GM12864 (cell line): ENCODE measurements at regions not wholly inside any gene's neighbourhood (a gene's known extent, or its start where the extent isn't known, plus 50 kb on each side); places are given as distances from the start of the nearest gene placed in this dataset.
"Not testable (repeated sequence)": the region's sequence is repeated elsewhere in the genome, so short reads cannot be mapped to it uniquely, and the experiment has no call there.

Experiments used
- DNase-seq: peaks from one replicate; pipeline ENCODE4 v3.0.0-alpha.2; 2011; ENCODE audit warnings: low read depth
- H3K4me3 ChIP-seq: 2 replicates; pipeline ENCODE4 v1.5.1; 2011; ENCODE audit warnings: mild to moderate bottlenecking, low read depth, low read length, control low read depth
- TF ChIP-seq, protein P1 (sequence below): IDR thresholded peaks from 2 replicates; pipeline ENCODE4 v1.5.1; 2011; ENCODE audit warnings: low read depth, mild to moderate bottlenecking, moderate library complexity, low read length, control low read depth, inconsistent platforms; ENCODE audit errors: missing control alignments

DNA sequence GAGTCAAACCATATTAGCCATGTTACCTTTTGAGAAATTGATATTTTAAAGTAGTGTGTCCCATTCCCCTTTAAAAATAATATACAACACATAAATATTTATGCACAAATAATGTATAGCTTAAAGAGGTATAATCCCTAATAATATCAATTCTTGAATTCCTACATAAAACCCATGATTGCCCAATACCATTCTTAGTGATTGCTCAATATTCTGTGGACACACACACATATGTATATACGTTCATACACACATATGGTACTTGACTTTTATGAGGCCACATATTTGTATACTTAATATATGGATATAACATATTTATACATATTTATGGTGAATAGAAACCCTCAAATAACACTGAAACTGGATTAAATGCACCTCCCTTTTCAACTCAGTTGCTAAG lies 367.4 kb downstream of the ZBBX start:
- no peak overlapping the region for H3K4me3 ChIP-seq
- DNase-seq, result no peak
- TF ChIP-seq, protein P1, sequence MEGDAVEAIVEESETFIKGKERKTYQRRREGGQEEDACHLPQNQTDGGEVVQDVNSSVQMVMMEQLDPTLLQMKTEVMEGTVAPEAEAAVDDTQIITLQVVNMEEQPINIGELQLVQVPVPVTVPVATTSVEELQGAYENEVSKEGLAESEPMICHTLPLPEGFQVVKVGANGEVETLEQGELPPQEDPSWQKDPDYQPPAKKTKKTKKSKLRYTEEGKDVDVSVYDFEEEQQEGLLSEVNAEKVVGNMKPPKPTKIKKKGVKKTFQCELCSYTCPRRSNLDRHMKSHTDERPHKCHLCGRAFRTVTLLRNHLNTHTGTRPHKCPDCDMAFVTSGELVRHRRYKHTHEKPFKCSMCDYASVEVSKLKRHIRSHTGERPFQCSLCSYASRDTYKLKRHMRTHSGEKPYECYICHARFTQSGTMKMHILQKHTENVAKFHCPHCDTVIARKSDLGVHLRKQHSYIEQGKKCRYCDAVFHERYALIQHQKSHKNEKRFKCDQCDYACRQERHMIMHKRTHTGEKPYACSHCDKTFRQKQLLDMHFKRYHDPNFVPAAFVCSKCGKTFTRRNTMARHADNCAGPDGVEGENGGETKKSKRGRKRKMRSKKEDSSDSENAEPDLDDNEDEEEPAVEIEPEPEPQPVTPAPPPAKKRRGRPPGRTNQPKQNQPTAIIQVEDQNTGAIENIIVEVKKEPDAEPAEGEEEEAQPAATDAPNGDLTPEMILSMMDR, result no peak

DNA sequence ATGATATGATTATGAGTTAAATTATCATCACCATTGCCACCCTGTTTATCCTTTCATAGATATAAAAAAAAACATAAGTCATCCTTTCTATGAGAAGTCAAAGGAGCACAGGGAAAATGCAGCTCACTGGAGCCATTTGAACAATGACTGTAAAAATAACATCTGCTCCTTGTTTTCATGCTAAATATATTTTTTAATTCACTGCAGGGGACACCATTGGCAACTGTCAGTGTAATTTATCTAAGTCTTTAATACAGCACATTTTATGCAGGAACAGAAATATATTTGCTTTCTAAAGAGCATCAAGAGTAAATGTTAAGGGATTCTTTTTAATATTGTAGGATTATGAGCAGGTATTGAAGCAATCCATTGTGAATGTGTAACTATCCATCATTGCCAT lies 371.3 kb downstream of the ZBBX start:
- no peak overlapping the region for H3K4me3 ChIP-seq
- TF ChIP-seq, protein P1, result no peak
- no peak for DNase-seq

DNA sequence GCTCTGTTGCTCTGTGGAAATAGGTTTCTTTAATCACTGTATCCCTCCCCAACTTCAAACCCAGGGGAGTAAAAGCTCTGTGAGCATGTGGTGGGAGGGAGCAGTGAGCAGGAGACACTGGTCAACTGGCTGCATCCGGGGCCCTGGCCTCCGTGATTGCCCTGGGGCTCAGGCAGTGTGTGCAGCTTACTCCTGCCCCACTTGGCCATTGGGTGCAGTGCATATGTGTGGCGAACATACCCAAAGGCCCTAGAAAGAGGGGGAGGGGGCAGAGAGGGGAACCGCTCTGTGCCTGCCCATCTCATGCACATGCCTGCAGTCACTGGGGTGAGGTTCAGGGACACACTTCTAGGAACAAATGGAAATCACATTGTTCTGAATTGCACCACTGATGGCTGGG lies 378.7 kb downstream of the ZBBX start:
- TF ChIP-seq, protein P1, result no peak
- no peak overlapping the region for H3K4me3 ChIP-seq
- no peak for DNase-seq

DNA sequence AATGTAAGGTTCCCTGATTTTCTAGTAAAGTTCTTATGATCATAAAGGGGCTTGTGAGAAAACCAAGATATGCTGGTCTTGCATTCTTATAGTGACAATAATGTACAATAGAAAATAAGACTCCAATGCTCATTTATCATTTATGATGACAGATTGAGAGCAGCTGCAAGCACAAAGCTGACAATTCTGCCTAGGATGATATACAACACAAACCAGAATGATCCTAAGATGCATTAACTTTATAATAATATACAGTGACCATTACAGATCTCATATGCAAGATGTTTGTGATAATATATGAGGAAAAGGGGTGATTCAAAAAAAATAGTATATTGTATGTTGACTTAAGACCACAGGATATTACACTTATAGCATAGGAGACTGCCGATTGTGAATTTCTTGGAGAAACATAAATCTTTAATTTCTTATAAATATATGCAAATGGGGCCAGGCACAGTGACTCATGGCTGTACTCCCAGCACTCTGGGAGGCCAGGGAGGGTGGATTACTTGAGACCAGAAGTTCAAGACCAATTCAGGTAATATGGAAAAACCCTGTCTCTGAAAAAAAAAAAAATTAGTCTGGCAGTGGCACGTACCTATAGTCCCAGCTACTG lies 387.0 kb downstream of the ZBBX start:
- DNase-seq, result no peak
- TF ChIP-seq, protein P1, result no peak
- H3K4me3 ChIP-seq, result no peak overlapping the region

DNA sequence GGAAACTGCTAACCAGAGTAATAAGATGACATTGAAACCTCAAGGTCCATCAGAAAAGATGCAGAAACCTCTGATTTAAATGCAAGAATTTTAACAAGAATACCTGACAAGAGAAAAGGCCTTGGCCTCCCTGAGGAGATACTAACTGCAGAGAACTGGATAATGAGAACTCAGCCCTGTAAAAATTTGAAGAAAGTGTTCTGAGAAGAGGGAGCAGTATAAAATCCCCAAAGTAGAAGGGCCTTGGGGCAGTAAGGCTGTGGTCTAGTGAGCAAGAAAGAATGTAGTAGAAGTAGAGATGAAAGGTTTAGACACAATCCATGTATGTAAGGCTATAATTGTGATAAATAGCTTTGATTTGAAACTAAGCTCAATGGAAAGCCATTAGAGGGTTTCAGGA lies 394.1 kb downstream of the ZBBX start:
- TF ChIP-seq, protein P1, result no peak

DNA sequence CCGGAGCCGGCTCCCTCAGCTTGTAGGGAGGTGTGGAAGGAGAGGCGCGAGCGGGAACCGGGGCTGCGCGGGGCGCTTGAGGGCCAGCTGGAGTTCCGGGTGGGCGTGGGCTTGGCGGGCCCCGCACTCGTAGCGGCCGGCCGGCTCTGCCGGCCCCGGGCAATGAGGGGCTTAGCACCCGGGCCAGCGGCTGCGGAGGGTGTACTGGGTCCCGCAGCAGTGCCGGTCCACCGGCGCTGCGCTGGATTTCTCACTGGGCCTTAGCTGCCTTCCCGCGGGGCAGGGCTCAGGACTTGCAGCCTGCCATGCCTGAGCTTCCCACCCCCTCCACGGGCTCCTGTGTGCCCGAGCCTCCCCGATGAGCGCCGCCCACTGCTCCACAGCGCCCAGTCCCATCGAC lies 404.3 kb downstream of the ZBBX start:
- DNase-seq, H3K4me3 ChIP-seq: not testable (repeated sequence)

More for the DNA sequence above, 394.1 kb downstream of the ZBBX start:
- H3K4me3 ChIP-seq, result no peak overlapping the region
- no peak for DNase-seq

DNA sequence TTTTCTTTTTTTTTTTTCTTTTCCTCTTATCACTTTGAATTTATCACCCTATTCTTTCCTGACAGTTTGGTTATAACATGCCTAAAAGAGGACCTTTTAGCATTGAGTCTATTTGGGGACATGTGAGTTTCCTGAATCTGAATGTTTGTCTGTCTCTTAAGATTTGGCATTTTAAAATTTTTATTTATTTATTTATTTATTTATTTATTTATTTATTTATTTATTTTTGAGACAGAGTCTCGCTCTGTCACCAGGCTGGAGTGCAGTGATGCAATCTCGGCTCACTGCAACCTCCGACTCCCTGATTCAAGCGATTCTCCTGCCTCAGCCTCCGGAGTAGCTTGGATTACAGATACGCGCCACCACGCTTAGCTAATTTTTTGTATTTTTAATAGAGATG lies 412.4 kb downstream of the ZBBX start:
- H3K4me3 ChIP-seq, DNase-seq: not testable (repeated sequence)

DNA sequence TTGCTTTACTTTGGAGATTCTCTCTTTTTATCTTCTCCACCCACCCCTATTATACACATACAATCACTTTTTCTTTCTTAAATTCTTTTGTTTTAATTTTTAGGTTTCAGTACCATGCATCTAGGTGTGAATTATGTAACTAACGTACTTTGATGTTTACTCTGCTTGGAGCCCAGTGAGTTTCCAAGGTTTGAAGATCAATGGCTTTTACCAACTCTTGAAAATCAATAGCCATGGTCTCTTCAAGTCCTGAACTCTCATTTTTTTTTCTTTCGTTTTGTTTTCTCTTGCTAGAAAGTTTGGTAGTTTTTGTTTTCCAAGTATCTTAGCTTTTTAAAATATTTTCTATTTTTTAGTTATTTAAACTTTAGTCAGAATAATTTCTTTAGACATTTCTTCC lies 417.2 kb downstream of the ZBBX start:
- no peak overlapping the region for H3K4me3 ChIP-seq
- TF ChIP-seq, protein P1, result no peak
- no peak for DNase-seq
